NCI-H2227 (cell line): ENCODE measurements at regions not wholly inside any gene's neighbourhood (a gene's known extent, or its start where the extent isn't known, plus 50 kb on each side); places are given as distances from the start of the nearest gene placed in this dataset.

Experiments used
- DNase-seq: peaks from one replicate; lab custom pipeline; 2025; ENCODE audit not compliant: unreplicated experiment; lab: John Stamatoyannopoulos, UW

- no peak for DNase-seq
Measured at GRCh38 chr2:45275242-45275805, 266.1 kb upstream of the SIX2 start.

DNA sequence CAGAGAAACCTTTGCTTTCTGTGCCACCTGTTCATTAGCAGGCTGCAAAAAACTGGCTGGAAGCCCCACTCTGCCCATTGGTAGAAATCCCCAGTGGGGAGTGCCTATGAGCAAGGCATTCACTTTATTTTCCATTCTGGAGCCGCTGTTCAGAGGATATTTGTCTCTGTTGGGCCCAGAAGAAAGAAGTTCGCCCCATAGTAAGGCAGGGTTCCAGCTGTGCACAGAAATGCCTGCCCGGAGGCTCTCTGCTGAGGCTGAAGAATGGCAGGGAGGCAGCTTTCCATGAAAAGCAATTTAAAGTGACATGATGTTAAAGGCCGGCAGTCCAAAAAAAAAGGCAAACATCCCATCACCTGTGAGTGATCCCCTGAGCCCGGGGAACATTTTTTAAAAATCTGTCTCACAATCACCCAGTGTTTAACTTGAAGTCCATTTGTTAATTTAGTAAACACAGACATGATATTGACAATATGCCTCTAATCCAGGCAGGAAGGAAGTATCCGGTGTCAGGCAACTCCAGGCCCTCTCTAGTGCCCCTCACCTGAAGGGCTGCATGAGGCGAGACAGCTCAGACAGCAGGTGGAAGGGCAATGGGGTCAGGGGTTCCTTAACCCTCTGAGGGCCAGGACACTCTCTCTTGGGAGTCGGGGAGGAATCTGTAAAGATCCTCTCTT lies 265.1 kb upstream of the SIX2 start:
- no peak for DNase-seq

- DNase-seq = no peak
Measured at GRCh38 chr2:45273412-45274249, 264.4 kb upstream of the SIX2 start.

DNA sequence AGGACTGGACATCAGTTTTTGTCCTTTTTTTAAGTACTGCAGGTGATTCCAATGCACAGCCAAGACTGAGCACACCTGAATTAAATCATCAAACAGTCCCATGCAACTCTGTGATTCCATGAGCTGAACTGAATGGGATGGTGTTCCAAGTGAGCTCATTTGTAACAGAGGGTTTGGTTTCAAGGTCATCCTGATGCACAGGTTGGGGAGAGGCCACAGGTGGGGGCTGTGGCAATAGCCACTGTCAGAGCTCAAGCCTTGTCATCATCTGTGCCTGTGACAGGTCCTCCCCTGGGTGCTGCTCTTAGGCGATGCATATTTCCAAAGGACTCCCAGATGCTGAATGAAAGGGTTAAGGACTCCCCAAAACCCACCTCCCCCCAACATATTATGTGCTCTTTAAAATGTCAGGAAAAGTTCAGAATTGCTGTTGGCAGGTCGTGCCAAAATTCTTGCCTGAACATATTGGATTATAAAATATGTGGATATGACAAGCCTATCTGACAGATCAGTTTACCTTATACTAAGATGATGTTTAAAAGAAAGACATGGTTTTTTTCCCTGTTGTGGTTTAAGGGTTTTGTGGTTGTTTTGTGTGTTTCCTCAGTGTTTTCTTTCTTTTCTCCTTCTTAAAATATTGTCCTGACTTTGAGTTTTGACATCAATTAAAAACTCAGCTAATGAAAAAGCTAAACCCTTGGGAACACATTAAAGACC lies 263.5 kb upstream of the SIX2 start:
- DNase-seq = no peak

DNA sequence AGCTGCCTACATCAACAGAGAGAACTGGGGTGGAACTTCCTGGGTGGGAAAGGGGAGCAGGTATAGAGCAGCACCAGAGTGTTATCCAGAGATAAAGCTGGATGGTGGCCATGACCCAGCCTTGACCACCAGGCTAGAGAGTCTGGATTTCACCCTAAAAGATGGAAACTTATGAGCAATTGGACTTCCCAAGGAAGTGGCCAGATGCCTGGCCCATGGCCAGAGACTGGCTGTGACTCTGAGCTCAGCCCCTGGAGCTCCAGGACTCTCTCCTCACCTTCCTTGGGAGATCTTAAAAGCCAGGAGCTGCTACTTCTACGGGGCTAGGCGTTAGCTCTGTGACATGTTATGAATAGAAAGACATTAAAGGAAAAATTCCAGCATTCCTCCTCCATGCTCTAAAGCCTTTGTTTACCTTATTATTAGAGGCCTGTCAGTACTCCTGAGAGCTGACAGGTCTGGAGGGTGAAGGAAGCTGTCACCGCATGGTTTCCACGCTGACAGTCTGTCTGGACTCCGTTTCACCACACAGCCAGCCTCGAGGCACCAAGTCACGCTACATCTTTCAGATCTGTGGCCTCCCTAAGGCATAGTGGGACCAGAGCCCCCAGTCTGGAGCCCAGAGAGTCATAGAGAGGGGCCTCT lies 260.0 kb upstream of the SIX2 start:
- no peak for DNase-seq

DNA sequence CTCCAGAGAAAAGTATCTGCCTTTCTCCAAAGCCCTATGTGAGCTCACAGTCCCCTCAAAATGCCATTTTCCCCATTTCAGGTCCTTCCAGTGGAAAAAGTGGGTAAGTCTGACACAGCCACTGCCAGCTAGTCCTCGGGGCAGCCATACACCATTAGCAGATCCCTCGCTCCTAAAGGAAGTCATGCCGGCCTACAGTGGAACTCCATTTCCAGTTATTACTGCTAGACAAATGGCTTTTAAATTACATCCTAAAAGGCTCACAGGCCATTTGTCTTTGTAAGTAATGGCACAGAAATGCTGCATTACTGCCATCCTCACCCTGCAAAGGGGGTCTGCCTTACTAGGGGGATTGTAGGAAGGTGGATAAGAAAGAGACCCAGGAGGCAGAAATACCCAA lies 259.4 kb upstream of the SIX2 start:
- no peak for DNase-seq

GRCh38 chr2:45267062-45267792 lies 258.0 kb upstream of the SIX2 start:
- DNase-seq = no peak

- no peak for DNase-seq
Measured at GRCh38 chr2:45265336-45265735, 256.1 kb upstream of the SIX2 start.

GRCh38 chr2:45264227-45265225 lies 255.3 kb upstream of the SIX2 start:
- no peak for DNase-seq

- no peak for DNase-seq
Measured at GRCh38 chr2:45263147-45263546, 253.9 kb upstream of the SIX2 start.

DNA sequence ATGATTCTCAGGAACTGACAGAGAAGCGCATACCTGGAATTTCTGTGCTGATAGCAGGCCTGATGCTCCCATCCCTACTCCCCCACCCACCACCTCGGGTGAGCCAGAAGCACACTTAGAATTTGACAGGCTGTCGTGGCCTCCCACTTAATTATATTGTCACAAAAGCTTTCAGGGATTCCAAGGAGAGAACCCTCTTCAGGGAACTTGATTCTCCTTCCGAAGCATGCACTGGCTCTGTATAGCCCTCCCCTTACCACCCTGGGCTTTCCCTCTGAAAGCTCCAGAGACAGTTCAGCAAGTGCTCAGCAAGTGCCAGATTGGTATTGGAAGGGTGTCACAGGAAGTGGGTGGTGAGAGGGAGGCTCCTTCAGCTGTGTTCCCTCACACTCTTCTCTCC lies 252.5 kb upstream of the SIX2 start:
- peak; percentile 55 for DNase-seq

DNA sequence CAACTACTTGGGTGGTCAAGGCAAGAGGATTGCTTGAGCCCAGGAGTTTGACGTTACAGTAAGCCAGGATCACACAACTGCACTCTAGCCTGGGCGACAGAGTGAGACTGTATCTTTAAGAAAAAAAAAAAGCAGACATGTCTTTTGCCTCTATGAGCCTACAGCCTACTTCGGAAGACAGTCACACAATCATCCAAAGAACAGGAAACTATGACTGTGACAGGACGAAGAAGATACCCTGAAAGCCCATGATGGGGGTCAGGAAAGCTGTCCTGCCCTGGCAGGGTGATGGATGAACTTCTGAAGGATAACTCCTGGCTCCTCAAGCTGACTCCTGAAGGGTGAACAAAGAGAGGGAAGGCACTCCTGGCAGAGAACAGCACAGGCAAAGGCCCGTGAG lies 251.7 kb upstream of the SIX2 start:
- DNase-seq = no peak

GRCh38 chr2:45259547-45260160 lies 250.4 kb upstream of the SIX2 start:
- DNase-seq = no peak

DNA sequence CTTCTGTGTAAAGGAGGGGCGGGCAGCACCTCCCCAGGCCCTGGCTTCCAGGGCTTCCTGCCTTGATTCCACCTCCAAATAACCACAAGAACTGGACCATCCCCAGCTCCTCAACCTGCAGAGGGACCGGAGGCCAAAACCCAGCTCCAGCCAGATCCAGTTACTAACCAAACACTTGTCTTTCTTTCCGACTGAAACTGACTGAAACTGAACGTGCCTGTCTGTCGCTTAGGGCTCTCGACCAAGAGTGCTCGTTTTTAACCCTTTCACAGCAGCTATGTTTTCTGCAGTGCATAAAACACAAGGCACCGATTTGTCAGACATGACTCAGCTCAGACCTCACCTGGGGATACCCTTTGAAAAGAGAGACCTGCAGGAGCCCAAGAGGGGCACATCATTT lies 249.9 kb upstream of the SIX2 start:
- no peak for DNase-seq

DNA sequence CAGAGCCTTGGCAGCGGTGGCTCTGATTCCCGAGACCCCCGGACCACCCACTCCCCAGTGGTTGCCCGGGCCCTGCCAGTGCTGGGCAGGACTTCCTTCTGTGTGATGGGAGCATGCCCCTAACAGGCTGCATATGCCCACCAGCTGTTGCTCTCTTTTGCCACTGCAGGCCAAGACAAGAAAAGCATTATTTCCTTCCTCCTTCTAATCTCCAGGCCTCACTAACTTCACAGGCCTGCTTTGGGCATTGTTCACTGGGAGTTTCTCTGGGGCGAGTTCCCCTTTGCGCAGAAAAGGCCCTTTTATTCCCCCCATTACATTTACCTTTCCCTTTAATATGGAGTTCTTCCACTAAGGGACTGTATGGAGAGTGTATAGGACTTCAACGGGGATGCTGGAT lies 249.1 kb upstream of the SIX2 start:
- DNase-seq = no peak

GRCh38 chr2:45257820-45258219 lies 248.6 kb upstream of the SIX2 start:
- DNase-seq = no peak

- peak; percentile 6 for DNase-seq
Measured at GRCh38 chr2:45256867-45257641, 247.8 kb upstream of the SIX2 start.
